ACC112 (cell line): ENCODE measurements at regions not wholly inside any gene's neighbourhood (a gene's known extent, or its start where the extent isn't known, plus 50 kb on each side); places are given as distances from the start of the nearest gene placed in this dataset.

Source experiments
- H2AFZ ChIP-seq: fragments of 200-600 bp; sonication (generic); one replicate; pipeline ENCODE4 v1.6.0; 2017; ENCODE audit warnings: antibody characterized with exemption, low read length; ENCODE audit not compliant: unreplicated experiment
- H3K27ac ChIP-seq: fragments of 200-600 bp; sonication (generic); 2 replicates; pipeline ENCODE4 v1.5.1; 2014; ENCODE audit warnings: low read depth, mild to moderate bottlenecking, antibody characterized with exemption, low read length, moderate library complexity
- H3K27me3 ChIP-seq: fragments of 200-600 bp; sonication (generic); 2 replicates; pipeline ENCODE4 v1.6.1; 2014; ENCODE audit warnings: mild to moderate bottlenecking, antibody characterized with exemption, low read length, moderate library complexity, mixed read lengths; ENCODE audit not compliant: insufficient read depth
- H3K36me3 ChIP-seq: fragments of 200-600 bp; sonication (generic); 2 replicates; pipeline ENCODE4 v1.6.1; 2016; ENCODE audit warnings: mild to moderate bottlenecking, antibody characterized with exemption, low read length, moderate library complexity, mixed read lengths; ENCODE audit not compliant: insufficient read depth
- H3K4me1 ChIP-seq: fragments of 200-600 bp; sonication (generic); one replicate; pipeline ENCODE4 v1.6.1; 2016; ENCODE audit warnings: low read length, mixed read lengths; ENCODE audit not compliant: insufficient read depth, unreplicated experiment, control insufficient read depth
- H3K4me3 ChIP-seq: fragments of 200-600 bp; sonication (generic); 2 replicates; pipeline ENCODE4 v1.5.1; 2014; ENCODE audit warnings: mild to moderate bottlenecking, low read depth, low read length
- H3K79me2 ChIP-seq: fragments of 200-600 bp; sonication (generic); one replicate; pipeline ENCODE4 v1.6.0; 2016; ENCODE audit warnings: low read length; ENCODE audit not compliant: control insufficient read depth, unreplicated experiment, insufficient read depth

DNA sequence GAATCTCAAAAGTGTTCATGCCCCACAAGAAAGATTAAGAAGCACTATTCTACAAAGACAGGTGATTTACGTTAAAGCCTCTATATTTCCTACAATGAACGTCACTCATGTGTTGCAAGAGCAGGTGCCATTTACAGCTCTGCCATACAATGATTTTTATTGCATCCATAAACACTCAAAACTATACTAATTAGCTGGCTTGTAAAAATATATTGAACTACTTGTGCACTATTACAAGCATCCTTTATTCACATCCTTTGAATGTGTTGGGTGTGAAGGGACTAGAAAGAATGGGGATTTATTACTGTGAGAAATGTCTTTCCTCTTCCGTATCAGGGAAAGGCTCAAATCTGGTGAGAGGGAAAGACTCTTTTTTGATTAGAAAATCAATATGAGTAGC is 50.7 kb upstream of the C3orf49 start:
- no peaks in the 10 kb centered on the region for H3K79me2 ChIP-seq
- H3K4me3 ChIP-seq = no peak overlapping the region
- no peak overlapping the region for H2AFZ ChIP-seq
- H3K4me1 ChIP-seq = peaks cover 4% of the 10 kb centered on the region
- H3K27ac ChIP-seq = no peak overlapping the region
- H3K27me3 ChIP-seq = peaks cover 18% of the 10 kb centered on the region; the same call in 1 of the 2 replicates
- H3K36me3 ChIP-seq = no peaks in the 10 kb centered on the region

DNA sequence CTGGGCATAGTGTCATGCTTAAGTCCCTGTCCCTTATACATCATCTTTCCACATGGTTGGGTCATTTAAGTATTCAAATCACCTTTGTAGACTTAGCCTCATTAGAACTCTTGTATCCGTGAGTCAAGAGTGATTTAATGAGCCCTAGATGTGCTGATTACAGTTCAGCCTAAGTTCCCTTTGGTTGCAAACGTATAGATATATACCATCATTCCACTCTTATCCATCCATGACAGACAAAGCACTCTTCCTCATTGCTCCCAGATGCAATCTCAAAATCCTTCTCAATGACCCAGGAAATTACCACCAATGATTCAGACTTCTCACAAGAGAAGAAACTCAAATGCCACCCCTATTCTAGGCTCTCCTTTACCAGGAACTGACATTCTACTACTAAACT is 50.2 kb upstream of the C3orf49 start:
- H3K4me1 ChIP-seq = no peaks in the 10 kb centered on the region
- H2AFZ ChIP-seq = no peak overlapping the region
- no peaks in the 10 kb centered on the region for H3K36me3 ChIP-seq
- H3K79me2 ChIP-seq = no peaks in the 10 kb centered on the region
- H3K27me3 ChIP-seq = peaks cover 18% of the 10 kb centered on the region; the same call in 1 of the 2 replicates
- no peak overlapping the region for H3K4me3 ChIP-seq
- no peak overlapping the region for H3K27ac ChIP-seq
